Peyer's patch (tissue), 4 donors: ENCODE measurements at regions not wholly inside any gene's neighbourhood (a gene's known extent, or its start where the extent isn't known, plus 50 kb on each side); places are given as distances from the start of the nearest gene placed in this dataset.

Experiments
- CTCF ChIP-seq, 6 experiments: fragments of 450-650 bp in 4 of 6; fragments of 200-600 bp in 2 of 6; sonication (generic) in 1 of 6; IDR thresholded peaks; one replicate each; pipeline ENCODE4 v1.5.1; 2017 to 2019; ENCODE audit warnings: antibody characterized with exemption in 6 of 6, mild to moderate bottlenecking in 3 of 6, moderate library complexity in 1 of 6
- POLR2A ChIP-seq, 2 donors: fragments of 450-650 bp; IDR thresholded peaks; one replicate each; pipeline ENCODE4 v1.5.1; 2017; ENCODE audit warnings: antibody characterized with exemption in 2 of 2, mild to moderate bottlenecking in 2 of 2, moderate library complexity in 2 of 2

- TF ChIP-seq CTCF (IDR thresholded peaks at IDR 0.05) (no peak), POLR2A (IDR thresholded peaks at IDR 0.05) (no peak)
These were observed 302.8 kb upstream of the IL12A start for GRCh38 chr3:159685801-159686200.
